Liver (tissue), 8 donors: ENCODE measurements at regions not wholly inside any gene's neighbourhood (a gene's known extent, or its start where the extent isn't known, plus 50 kb on each side); places are given as distances from the start of the nearest gene placed in this dataset.

Experiments
- DNase-seq: peaks from one replicate; pipeline ENCODE4 v3.0.0-alpha.2; 2017; ENCODE audit warnings: low spot score
- H3K27ac ChIP-seq, 2 donors: one replicate each; pipeline ENCODE4 v1.7.0; 2013; ENCODE audit warnings: inconsistent platforms in 2 of 2, low read length in 2 of 2, control low read depth in 1 of 2, low read depth in 1 of 2, mild to moderate bottlenecking in 1 of 2
- H3K27me3 ChIP-seq, 4 donors: one replicate each; pipeline versions ENCODE4 v1.6.1 to v1.7.0; 2013; ENCODE audit warnings: low read length in 3 of 4, inconsistent platforms in 1 of 4, mild to moderate bottlenecking in 1 of 4, moderate library complexity in 1 of 4; ENCODE audit not compliant: control insufficient read depth in 4 of 4, insufficient read depth in 4 of 4
- H3K36me3 ChIP-seq, 4 donors: one replicate each; pipeline versions ENCODE4 v1.6.1 to v1.7.0; 2013; ENCODE audit warnings: low read length in 3 of 4, mild to moderate bottlenecking in 3 of 4, low read depth in 1 of 4, moderate library complexity in 1 of 4; ENCODE audit not compliant: control insufficient read depth in 4 of 4, insufficient read depth in 3 of 4
- H3K4me1 ChIP-seq, 4 donors: one replicate each; pipeline versions ENCODE4 v1.6.1 to v1.7.0; 2013; ENCODE audit warnings: low read length in 3 of 4, mild to moderate bottlenecking in 3 of 4, moderate library complexity in 1 of 4; ENCODE audit not compliant: control insufficient read depth in 4 of 4, insufficient read depth in 4 of 4
- H3K4me3 ChIP-seq, 3 donors: one replicate each; pipeline versions ENCODE4 v1.6.1 to v1.7.0; 2013; ENCODE audit warnings: low read length in 3 of 3, control low read depth in 1 of 3, low read depth in 1 of 3, mild to moderate bottlenecking in 1 of 3
- H3K9ac ChIP-seq, 2 donors: one replicate each; pipeline ENCODE4 v1.7.0; 2013; ENCODE audit warnings: low read length in 2 of 2, mild to moderate bottlenecking in 2 of 2, moderate library complexity in 2 of 2, control low read depth in 1 of 2, low read depth in 1 of 2
- H3K9me3 ChIP-seq, 4 donors: one replicate each; pipeline versions ENCODE4 v1.6.1 to v1.7.0; 2013; ENCODE audit warnings: low read length in 3 of 4; ENCODE audit not compliant: control insufficient read depth in 4 of 4
- ATF3 ChIP-seq: IDR thresholded peaks from 2 replicates; pipeline ENCODE4 v1.6.1; 2016; ENCODE audit warnings: antibody characterized with exemption
- EGR1 ChIP-seq, 2 donors: IDR thresholded peaks; 2 replicates each; pipeline ENCODE4 v1.6.1; 2016 to 2018; ENCODE audit warnings: antibody characterized with exemption in 2 of 2, low read depth in 2 of 2
- FOXA1 ChIP-seq: IDR thresholded peaks from 2 replicates; pipeline ENCODE4 v1.6.1; 2016; ENCODE audit warnings: antibody characterized with exemption
- FOXA2 ChIP-seq: IDR thresholded peaks from 2 replicates; pipeline ENCODE4 v1.6.1; 2016; ENCODE audit warnings: antibody characterized with exemption
- GABPA ChIP-seq, 2 donors: IDR thresholded peaks in 1 of 2; conservative IDR thresholded peaks in 1 of 2; 2 replicates each; pipeline ENCODE4 v1.6.1; 2016; ENCODE audit warnings: antibody characterized with exemption in 2 of 2, mild to moderate bottlenecking in 1 of 2, moderate library complexity in 1 of 2
- HNF4A ChIP-seq, 2 donors: conservative IDR thresholded peaks; 2 replicates each; pipeline ENCODE4 v1.6.1; 2016; ENCODE audit warnings: antibody characterized with exemption in 2 of 2, mild to moderate bottlenecking in 2 of 2
- HNF4G ChIP-seq: IDR thresholded peaks from 2 replicates; pipeline ENCODE4 v1.6.1; 2016; ENCODE audit warnings: antibody characterized with exemption
- JUND ChIP-seq, 2 donors: IDR thresholded peaks; 2 replicates each; pipeline ENCODE4 v1.6.1; 2016; ENCODE audit warnings: antibody characterized with exemption in 2 of 2
- RAD21 ChIP-seq, 2 donors: IDR thresholded peaks; 2 replicates each; pipeline ENCODE4 v1.6.1; 2016; ENCODE audit warnings: antibody characterized with exemption in 2 of 2, mild to moderate bottlenecking in 2 of 2
- REST ChIP-seq: IDR thresholded peaks from 2 replicates; pipeline ENCODE4 v1.6.1; 2016; ENCODE audit warnings: antibody characterized with exemption, mild to moderate bottlenecking
- RXRA ChIP-seq, 2 donors: IDR thresholded peaks; 2 replicates each; pipeline ENCODE4 v1.6.1; 2017 to 2018; ENCODE audit warnings: antibody characterized with exemption in 2 of 2, mild to moderate bottlenecking in 1 of 2
- SP1 ChIP-seq: IDR thresholded peaks from 2 replicates; pipeline ENCODE4 v1.6.1; 2018; ENCODE audit warnings: antibody characterized with exemption, mild to moderate bottlenecking
- TAF1 ChIP-seq: conservative IDR thresholded peaks from 2 replicates; pipeline ENCODE4 v1.6.1; 2016; ENCODE audit warnings: antibody characterized with exemption, mild to moderate bottlenecking
- YY1 ChIP-seq: IDR thresholded peaks from 2 replicates; pipeline ENCODE4 v1.6.1; 2016; ENCODE audit warnings: antibody characterized with exemption, mild to moderate bottlenecking
- ZBTB33 ChIP-seq: IDR thresholded peaks from 2 replicates; pipeline ENCODE4 v1.6.1; 2016; ENCODE audit warnings: antibody characterized with exemption
- WGBS: extraction: QIAGEN DNeasy Blood & Tissue Kit; methylation state at CpG from one replicate; pipeline ENCODE4 v1.1.7; 2013; 5-methylcytosine and 5-hydroxymethylcytosine counted together
- TF ChIP-seq, protein P1 (sequence below): fragments of 150-350 bp; IDR thresholded peaks from 2 replicates; pipeline ENCODE4 v1.5.1; 2017; ENCODE audit warnings: improper control_type of control experiment, low read depth, low read length; ENCODE audit not compliant: missing input control
- donor health status: healthy.
- donor health status: healthy.
- donor health status: healthy.
- donor health status: healthy.
- donor health status: healthy.

DNA sequence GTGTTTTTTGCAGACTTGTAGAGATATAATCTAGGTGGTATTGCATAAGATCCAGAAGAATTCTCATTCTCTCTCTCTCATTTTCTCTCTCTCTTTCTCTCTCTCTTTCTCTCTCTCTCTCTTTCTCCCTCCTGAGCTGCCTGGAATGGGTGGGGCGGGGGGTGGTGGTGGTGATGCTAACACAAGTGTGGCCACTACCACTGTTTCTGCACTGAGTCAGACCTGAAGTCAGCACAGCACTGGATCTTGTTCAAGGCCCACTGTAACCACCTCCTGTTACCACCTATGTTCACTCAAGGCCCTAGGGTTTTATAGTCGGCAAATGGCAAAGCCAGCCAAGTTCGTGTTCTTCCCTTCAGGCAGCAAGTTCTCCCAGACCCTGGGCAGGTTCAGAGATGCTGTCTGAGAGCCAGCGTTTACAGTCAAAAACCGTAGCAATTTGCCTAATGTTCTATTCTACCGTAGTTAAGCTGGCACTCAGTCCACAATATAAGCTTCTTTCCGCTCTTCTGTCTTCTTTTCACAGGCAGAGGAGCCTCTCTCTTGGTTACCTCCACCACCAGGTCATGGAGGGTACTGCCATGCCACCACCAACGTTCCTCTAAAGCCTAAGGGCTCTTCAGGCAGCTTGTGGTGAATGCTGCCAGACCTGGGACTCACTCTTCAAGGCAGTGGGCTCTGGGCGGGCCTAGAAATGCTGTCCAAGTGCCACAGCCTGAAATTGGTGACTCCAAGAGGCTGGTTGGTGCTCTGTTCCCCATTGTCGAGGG lies 235.7 kb upstream of the PRR16 start:
- Histone ChIP-seq H3K27ac (no peak overlapping the region), H3K4me1 (no peaks in the 10 kb centered on the region), H3K27me3 (no peaks in the 10 kb centered on the region), H3K9ac (no peak overlapping the region), H3K4me3 (no peak overlapping the region), H3K36me3 (no peaks in the 10 kb centered on the region), H3K9me3 (no peaks in the 10 kb centered on the region)
- TF ChIP-seq FOXA2 (no peak), FOXA1 (no peak), REST (no peak), RXRA (IDR thresholded peaks at IDR 0.05) (no peak), ZBTB33 (no peak), ATF3 (no peak), HNF4A (conservative IDR thresholded peaks at IDR 0.05) (no peak), JUND (IDR thresholded peaks at IDR 0.05) (no peak), HNF4G (no peak), SP1 (no peak), TAF1 (no peak), EGR1 (IDR thresholded peaks at IDR 0.05; ENCODE audit: low read depth in 2 of 2) (no peak)
- TF ChIP-seq, protein P1, sequence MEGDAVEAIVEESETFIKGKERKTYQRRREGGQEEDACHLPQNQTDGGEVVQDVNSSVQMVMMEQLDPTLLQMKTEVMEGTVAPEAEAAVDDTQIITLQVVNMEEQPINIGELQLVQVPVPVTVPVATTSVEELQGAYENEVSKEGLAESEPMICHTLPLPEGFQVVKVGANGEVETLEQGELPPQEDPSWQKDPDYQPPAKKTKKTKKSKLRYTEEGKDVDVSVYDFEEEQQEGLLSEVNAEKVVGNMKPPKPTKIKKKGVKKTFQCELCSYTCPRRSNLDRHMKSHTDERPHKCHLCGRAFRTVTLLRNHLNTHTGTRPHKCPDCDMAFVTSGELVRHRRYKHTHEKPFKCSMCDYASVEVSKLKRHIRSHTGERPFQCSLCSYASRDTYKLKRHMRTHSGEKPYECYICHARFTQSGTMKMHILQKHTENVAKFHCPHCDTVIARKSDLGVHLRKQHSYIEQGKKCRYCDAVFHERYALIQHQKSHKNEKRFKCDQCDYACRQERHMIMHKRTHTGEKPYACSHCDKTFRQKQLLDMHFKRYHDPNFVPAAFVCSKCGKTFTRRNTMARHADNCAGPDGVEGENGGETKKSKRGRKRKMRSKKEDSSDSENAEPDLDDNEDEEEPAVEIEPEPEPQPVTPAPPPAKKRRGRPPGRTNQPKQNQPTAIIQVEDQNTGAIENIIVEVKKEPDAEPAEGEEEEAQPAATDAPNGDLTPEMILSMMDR: no peak
- WGBS: 73% methylated on average over 10 of the region's 10 CpGs
- no peak for DNase-seq

DNA sequence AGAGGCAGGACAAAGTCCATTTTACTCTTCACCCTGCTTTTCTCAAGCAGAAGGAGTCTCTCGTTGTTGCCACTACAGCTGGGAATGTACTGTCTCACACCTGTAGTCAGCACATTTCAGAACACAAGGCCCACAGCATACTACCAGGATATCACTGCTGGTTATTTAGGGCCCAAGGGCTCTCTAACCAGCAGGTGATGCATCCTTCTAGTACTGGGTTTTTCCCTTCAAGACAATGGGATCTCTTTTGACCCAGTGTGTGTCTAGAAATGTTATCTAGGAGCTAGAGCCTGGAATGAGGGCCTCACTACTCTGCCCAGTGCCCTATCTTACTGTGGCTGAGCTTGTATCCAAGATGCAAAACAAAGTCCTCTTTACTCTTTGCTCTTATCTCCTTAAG lies 235.1 kb upstream of the PRR16 start:
- Histone ChIP-seq H3K27ac (no peak overlapping the region), H3K4me3 (no peak overlapping the region)
- WGBS: 84% methylated on average over 1 of the region's 1 CpG

More for the DNA sequence above, 235.1 kb upstream of the PRR16 start:
- Histone ChIP-seq H3K27me3 (no peaks in the 10 kb centered on the region), H3K4me1 (no peaks in the 10 kb centered on the region), H3K9me3 (no peaks in the 10 kb centered on the region), H3K9ac (no peak overlapping the region), H3K36me3 (no peaks in the 10 kb centered on the region)
- no peak for DNase-seq
- TF ChIP-seq ZBTB33 (no peak), YY1 (no peak), RXRA (IDR thresholded peaks at IDR 0.05) (no peak), EGR1 (IDR thresholded peaks at IDR 0.05; ENCODE audit: low read depth in 2 of 2) (no peak), GABPA (IDR thresholded peaks at IDR 0.05 in 1 of 2, conservative IDR thresholded peaks at IDR 0.05 in 1 of 2) (no peak), RAD21 (IDR thresholded peaks at IDR 0.05) (no peak)
